NCI-H146 (cell line): ENCODE measurements at regions not wholly inside any gene's neighbourhood (a gene's known extent, or its start where the extent isn't known, plus 50 kb on each side); places are given as distances from the start of the nearest gene placed in this dataset.
"Not testable (repeated sequence)": the region's sequence is repeated elsewhere in the genome, so short reads cannot be mapped to it uniquely, and the experiment has no call there.

Source experiments
- DNase-seq: peaks from one replicate; lab custom pipeline; 2025; lab: John Stamatoyannopoulos, UW

GRCh38 chr5:83001796-83002381 lies 75.3 kb downstream of the TMEM167A start:
- no peak for DNase-seq

- no peak for DNase-seq
These were observed 76.3 kb downstream of the TMEM167A start for GRCh38 chr5:83000922-83001321.

GRCh38 chr5:83000428-83000827 lies 76.8 kb downstream of the TMEM167A start:
- no peak for DNase-seq

- DNase-seq = no peak
These were observed 83.8 kb downstream of the TMEM167A start for GRCh38 chr5:82993416-82993815.

- no peak for DNase-seq
These were observed 84.5 kb downstream of the TMEM167A start for GRCh38 chr5:82992646-82993045.

GRCh38 chr5:82991678-82992323 lies 85.4 kb downstream of the TMEM167A start:
- DNase-seq = no peak

GRCh38 chr5:82991059-82991458 lies 86.1 kb downstream of the TMEM167A start:
- DNase-seq = no peak

- DNase-seq = no peak
These were observed 90.0 kb downstream of the TMEM167A start for GRCh38 chr5:82987188-82987587.

GRCh38 chr5:82986404-82986803 lies 90.8 kb downstream of the TMEM167A start:
- DNase-seq = no peak

- DNase-seq = no peak
These were observed 91.4 kb downstream of the TMEM167A start for GRCh38 chr5:82985763-82986162.

- DNase-seq = no peak
These were observed 92.1 kb downstream of the TMEM167A start for GRCh38 chr5:82984786-82985735.

GRCh38 chr5:82982846-82983245 lies 94.3 kb downstream of the TMEM167A start:
- DNase-seq = no peak

GRCh38 chr5:82976887-82977286 lies 100.3 kb downstream of the TMEM167A start:
- DNase-seq = not testable (repeated sequence)

GRCh38 chr5:82975812-82976211 lies 101.4 kb downstream of the TMEM167A start:
- no peak for DNase-seq

GRCh38 chr5:82975396-82975795 lies 101.8 kb downstream of the TMEM167A start:
- DNase-seq = no peak

GRCh38 chr5:82974346-82974745 lies 102.8 kb downstream of the TMEM167A start:
- not testable (repeated sequence) for DNase-seq

- no peak for DNase-seq
These were observed 105.3 kb downstream of the TMEM167A start for GRCh38 chr5:82971901-82972300.

GRCh38 chr5:82971034-82971806 lies 106.0 kb downstream of the TMEM167A start:
- DNase-seq = not testable (repeated sequence)

- not testable (repeated sequence) for DNase-seq
These were observed 107.8 kb downstream of the TMEM167A start for GRCh38 chr5:82969221-82969976.

GRCh38 chr5:82967072-82967471 lies 110.1 kb downstream of the TMEM167A start:
- DNase-seq = no peak

GRCh38 chr5:82959466-82959865 lies 117.7 kb downstream of the TMEM167A start:
- DNase-seq = no peak
